Fibroblast of the aortic adventitia (primary cell): ENCODE measurements at regions not wholly inside any gene's neighbourhood (a gene's known extent, or its start where the extent isn't known, plus 50 kb on each side); places are given as distances from the start of the nearest gene placed in this dataset.

Source experiments
- DNase-seq: peaks from one replicate; pipeline ENCODE4 v3.0.0-alpha.2; 2010; ENCODE audit warnings: low read depth
- H3K4me3 ChIP-seq: 2 replicates; pipeline ENCODE4 v1.5.1; 2011; ENCODE audit warnings: low read depth, mild to moderate bottlenecking, control low read depth, low read length, moderate library complexity
- TF ChIP-seq, protein P1 (sequence below): IDR thresholded peaks from 2 replicates; pipeline ENCODE4 v1.5.1; 2011; ENCODE audit warnings: mild to moderate bottlenecking, low read length, control low read depth, inconsistent platforms; ENCODE audit not compliant: insufficient read depth

DNA sequence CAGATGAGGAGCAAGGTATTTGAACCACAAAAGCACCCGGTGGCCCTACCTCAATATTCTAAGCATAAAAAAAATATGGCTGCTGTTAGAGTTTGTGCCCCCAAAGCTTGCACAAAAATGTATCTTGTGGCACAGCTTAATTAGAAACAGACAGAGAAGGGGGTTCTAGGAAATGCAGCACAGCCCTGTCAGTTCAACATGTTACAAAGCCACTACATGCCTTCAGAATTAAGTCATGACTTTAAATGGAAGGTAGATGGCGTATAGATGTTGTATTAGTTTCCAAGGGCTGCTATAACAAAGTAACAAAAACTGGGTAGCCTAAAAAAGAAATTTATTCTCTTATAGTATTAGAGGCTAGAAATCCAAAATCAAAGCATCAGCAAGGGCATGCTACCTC is 703.8 kb downstream of the DIAPH3 start:
- TF ChIP-seq, protein P1, sequence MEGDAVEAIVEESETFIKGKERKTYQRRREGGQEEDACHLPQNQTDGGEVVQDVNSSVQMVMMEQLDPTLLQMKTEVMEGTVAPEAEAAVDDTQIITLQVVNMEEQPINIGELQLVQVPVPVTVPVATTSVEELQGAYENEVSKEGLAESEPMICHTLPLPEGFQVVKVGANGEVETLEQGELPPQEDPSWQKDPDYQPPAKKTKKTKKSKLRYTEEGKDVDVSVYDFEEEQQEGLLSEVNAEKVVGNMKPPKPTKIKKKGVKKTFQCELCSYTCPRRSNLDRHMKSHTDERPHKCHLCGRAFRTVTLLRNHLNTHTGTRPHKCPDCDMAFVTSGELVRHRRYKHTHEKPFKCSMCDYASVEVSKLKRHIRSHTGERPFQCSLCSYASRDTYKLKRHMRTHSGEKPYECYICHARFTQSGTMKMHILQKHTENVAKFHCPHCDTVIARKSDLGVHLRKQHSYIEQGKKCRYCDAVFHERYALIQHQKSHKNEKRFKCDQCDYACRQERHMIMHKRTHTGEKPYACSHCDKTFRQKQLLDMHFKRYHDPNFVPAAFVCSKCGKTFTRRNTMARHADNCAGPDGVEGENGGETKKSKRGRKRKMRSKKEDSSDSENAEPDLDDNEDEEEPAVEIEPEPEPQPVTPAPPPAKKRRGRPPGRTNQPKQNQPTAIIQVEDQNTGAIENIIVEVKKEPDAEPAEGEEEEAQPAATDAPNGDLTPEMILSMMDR = no peak
- H3K4me3 ChIP-seq = no peak overlapping the region
- no peak for DNase-seq

DNA sequence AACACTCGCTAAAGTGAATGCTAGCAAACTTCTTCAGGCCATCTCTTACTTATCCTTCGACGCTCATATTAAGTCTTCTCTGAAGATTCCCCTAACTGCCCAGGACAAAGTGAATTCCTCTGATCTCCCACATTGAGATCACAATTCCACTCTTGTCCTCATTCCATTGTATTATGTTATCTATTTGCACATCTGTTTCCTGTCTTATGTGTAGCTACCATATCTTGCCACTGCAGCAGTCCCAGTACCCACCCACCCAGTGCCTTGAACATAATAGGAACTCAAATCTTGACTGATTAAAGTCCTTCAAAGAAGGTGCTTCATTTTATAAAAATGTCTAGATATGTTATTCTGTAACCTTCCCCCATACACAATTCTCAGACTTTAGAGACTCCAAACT is 702.3 kb downstream of the DIAPH3 start:
- H3K4me3 ChIP-seq = no peak overlapping the region
- TF ChIP-seq, protein P1 = no peak

DNA sequence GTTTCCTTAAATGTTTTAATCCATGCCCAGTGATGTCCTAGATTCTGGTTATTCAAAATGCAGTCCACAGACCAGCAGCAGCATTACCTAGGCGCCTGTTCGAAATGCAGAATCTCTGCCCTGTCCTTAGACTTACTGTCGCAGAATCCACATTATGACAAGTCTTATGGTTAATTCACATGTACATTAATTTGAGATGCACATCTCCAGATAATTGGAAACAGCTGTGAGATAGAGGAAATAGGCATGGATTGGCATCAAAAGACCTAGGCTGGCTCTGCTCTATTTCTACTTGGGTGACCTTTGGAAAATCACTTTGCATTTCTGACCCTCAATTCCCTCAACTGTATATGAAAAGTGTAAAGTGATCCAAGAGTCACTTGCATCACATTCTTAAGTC is 700.7 kb downstream of the DIAPH3 start:
- no peak overlapping the region for H3K4me3 ChIP-seq
- TF ChIP-seq, protein P1 = no peak
- no peak for DNase-seq

More for the DNA sequence above, 702.3 kb downstream of the DIAPH3 start:
- DNase-seq = no peak

DNA sequence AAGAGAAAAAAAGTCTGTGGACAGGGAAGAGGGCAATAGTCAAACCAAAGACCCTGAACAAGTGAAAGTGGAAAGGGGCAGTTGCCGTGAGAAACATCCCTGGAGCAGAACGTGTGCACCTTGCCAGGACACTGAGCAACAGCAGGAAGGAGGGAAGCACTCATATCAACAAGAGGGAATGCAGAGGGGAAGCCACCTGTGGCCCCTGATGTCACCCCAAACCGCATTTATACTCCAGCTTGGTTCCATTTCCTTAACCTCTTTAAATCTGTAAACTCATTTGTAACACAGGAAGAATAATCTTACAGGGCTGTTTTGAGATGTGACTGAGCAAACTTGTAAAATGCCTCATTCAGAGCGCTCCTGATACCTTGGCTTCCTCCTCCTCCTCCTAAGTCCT is 698.8 kb downstream of the DIAPH3 start:
- TF ChIP-seq, protein P1 = no peak
- H3K4me3 ChIP-seq = no peak overlapping the region
- DNase-seq = no peak

DNA sequence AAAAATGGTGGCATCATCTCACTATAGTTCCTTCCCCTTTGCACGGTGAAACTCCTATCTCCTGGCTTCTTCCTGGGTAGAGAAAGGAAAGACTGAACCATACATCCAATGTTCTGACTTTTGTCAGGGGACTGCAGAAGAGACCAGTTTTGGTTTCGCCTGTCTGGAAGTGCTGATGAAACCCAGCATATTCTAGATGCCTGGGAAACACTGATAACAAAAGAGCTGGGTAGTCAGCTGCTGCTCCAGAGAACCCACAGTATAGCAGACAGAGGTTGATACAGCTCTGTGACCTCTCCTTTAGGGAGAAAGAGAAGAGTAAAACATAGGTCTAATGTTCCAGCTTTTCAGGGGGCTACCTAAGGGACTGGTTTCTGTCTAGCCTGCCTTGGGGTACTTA is 695.3 kb downstream of the DIAPH3 start:
- no peak overlapping the region for H3K4me3 ChIP-seq
- DNase-seq = no peak
- TF ChIP-seq, protein P1 = no peak

DNA sequence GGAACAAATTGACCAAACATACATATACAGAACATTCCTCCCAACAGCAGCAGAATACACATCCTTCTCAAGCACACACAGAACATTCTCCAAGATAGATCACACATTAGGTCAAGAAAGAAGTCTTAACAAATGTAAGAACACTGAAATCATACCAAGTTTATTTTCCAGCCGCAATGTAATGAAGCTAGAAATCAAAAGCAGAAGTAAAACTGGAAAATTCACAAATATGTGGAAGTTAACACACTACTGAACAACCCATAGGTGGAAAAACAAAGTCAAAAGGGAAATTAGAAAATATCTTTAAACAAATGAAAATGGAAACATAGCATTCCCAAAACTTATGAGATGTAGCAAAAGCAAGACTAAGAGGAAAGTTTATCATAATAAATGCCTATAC is 692.6 kb downstream of the DIAPH3 start:
- TF ChIP-seq, protein P1 = no peak
- no peak for DNase-seq
- no peak overlapping the region for H3K4me3 ChIP-seq

DNA sequence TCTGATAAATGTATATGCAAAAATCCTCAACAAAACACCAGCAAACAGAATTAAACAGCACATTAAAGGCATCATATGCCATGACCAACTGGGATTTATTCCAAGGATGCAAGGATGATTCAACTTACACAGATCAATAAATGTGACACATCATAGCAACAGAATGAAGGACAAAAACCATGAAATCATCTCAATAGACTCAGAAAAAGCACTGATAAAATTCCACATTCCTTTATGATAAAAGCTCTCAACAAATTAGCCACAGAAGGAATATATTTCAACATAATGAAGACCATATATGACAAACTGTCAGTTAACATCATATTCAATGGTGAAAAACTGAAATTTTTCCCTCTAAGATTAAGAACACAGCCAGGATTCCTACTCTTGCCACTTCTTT is 691.6 kb downstream of the DIAPH3 start:
- H3K4me3 ChIP-seq = no peak overlapping the region
- TF ChIP-seq, protein P1 = no peak
- DNase-seq = no peak
